SU-DHL-6 (cell line): ENCODE measurements at regions not wholly inside any gene's neighbourhood (a gene's known extent, or its start where the extent isn't known, plus 50 kb on each side); places are given as distances from the start of the nearest gene placed in this dataset.

Source experiments
- EZH2phosphoT487 ChIP-seq: fragments of 200-600 bp; sonication (generic), shearing (Covaris generic); conservative IDR thresholded peaks from 2 replicates; pipeline ENCODE4 v1.6.1; 2018; ENCODE audit warnings: mild to moderate bottlenecking, antibody characterized with exemption, low read length, moderate library complexity, mixed read lengths
- TF ChIP-seq, protein P1 (sequence below): fragments of 200-600 bp; sonication (generic); IDR thresholded peaks from one replicate; pipeline ENCODE4 v1.5.1; 2017; ENCODE audit warnings: antibody characterized with exemption, mild to moderate bottlenecking, low read length, moderate library complexity; ENCODE audit not compliant: insufficient read depth, poor library complexity, severe bottlenecking

DNA sequence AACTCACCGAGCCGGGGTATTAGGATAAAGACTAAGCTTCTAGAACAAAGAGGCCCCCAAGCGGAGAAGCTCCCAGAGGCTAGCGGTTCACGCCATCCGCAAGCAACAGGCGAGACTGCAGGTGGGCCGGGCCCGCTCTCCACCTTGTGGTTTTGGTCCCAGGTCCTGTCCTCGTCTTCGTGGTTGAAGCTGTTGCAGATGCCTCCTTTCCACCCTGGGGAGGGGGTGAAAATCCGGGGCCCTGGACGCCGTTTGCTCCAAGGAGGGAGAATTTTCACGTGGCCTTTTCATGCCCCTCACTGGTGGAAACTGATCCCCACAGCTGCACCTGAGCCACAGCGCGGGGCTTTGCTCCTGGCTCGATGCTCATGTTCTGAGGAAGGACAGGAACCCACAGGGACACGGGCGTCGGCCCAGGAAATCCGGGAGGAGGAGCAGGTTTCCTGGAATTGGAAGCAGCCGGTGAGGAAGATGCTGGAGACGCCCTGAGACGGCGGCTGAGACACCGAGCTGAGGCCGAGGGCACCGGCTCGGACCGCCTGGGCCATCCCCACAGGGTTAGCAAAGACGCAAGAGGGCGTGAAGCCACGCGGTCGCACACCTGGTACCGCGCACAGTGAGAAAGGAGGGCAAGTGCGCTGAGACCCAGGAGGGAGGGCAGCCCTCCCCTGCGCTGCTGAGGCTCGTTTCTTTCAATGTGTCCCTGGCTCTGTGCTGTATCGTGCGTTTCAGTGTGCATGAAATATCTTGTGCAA is 54.7 kb upstream of the SALL3 start:
- no peak for TF ChIP-seq EZH2phosphoT487
- TF ChIP-seq, protein P1, sequence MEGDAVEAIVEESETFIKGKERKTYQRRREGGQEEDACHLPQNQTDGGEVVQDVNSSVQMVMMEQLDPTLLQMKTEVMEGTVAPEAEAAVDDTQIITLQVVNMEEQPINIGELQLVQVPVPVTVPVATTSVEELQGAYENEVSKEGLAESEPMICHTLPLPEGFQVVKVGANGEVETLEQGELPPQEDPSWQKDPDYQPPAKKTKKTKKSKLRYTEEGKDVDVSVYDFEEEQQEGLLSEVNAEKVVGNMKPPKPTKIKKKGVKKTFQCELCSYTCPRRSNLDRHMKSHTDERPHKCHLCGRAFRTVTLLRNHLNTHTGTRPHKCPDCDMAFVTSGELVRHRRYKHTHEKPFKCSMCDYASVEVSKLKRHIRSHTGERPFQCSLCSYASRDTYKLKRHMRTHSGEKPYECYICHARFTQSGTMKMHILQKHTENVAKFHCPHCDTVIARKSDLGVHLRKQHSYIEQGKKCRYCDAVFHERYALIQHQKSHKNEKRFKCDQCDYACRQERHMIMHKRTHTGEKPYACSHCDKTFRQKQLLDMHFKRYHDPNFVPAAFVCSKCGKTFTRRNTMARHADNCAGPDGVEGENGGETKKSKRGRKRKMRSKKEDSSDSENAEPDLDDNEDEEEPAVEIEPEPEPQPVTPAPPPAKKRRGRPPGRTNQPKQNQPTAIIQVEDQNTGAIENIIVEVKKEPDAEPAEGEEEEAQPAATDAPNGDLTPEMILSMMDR: no peak
